Endothelial cell of umbilical vein (primary cell): ENCODE measurements at regions not wholly inside any gene's neighbourhood (a gene's known extent, or its start where the extent isn't known, plus 50 kb on each side); places are given as distances from the start of the nearest gene placed in this dataset.

ENCODE experiments used
- BruUV-seq: library from RNA; stranded (reverse); fragments of 400-500 nt; replicated peaks from 2 replicates; lab custom pipeline; 2021; lab: Mats Ljungman, UMichigan
- CTCF ChIA-PET: fragments of 300-600, 350-600 bp; sonication (Branson Sonifier 250); formaldehyde crosslinking; loops from one replicate; lab custom pipeline; 2021; ENCODE audit warnings: antibody characterized with exemption, inconsistent platforms; lab: Charles Lee
- POLR2A ChIA-PET: fragments of 300-600, 350-600 bp; sonication (Branson Sonifier 250); formaldehyde crosslinking; loops from one replicate; lab custom pipeline; 2021; ENCODE audit warnings: antibody characterized with exemption, inconsistent platforms; lab: Charles Lee
- DNase-seq: peaks from one replicate; pipeline ENCODE4 v3.0.0-alpha.2; 2011; ENCODE audit warnings: low read depth, low spot score
- FAIRE-seq: peaks from 2 replicates; lab custom pipeline; 2011; peaks lifted over from hg19 to GRCh38; lab: Jason Lieb, UNC
- H2AFZ ChIP-seq: 2 replicates; pipeline ENCODE4 v1.6.0; 2012; ENCODE audit warnings: low read depth, low read length, control low read depth, inconsistent platforms
- H3K27ac ChIP-seq: 2 replicates; pipeline ENCODE4 v1.5.1; 2011; ENCODE audit warnings: low read depth, mild to moderate bottlenecking, control low read depth, low read length, moderate library complexity; ENCODE audit not compliant: insufficient read depth
- H3K27me3 ChIP-seq, 2 experiments: 2 replicates each; pipeline versions ENCODE4 v1.6.0 to v1.6.1; 2011; ENCODE audit warnings: low read length in 2 of 2, mixed read lengths in 1 of 2; ENCODE audit not compliant: control insufficient read depth in 2 of 2, insufficient read depth in 2 of 2
- H3K36me3 ChIP-seq, 2 experiments: 2 replicates in 1 of 2; 3 replicates in 1 of 2; pipeline ENCODE4 v1.5.1; 2011; ENCODE audit warnings: low read length in 2 of 2, mild to moderate bottlenecking in 1 of 2, moderate library complexity in 1 of 2; ENCODE audit not compliant: control insufficient read depth in 2 of 2, insufficient read depth in 2 of 2; ENCODE audit errors: extremely low read depth in 1 of 2
- H3K4me1 ChIP-seq: 3 replicates; pipeline ENCODE4 v1.5.1; 2011; ENCODE audit warnings: mild to moderate bottlenecking, low read length; ENCODE audit not compliant: control insufficient read depth, insufficient read depth; ENCODE audit errors: extremely low read depth
- H3K4me2 ChIP-seq: 2 replicates; pipeline ENCODE4 v1.6.1; 2011; ENCODE audit warnings: low read length, control low read depth, mixed read lengths; ENCODE audit not compliant: insufficient read depth
- H3K4me3 ChIP-seq, 3 experiments: fragments of 200-600 bp in 1 of 3; sonication (generic), shearing (Covaris generic) in 1 of 3; replicated peaks in 1 of 3; 2 replicates each; pipeline ENCODE4 v1.5.1; 2011 to 2016; ENCODE audit warnings: control low read depth in 3 of 3, low read length in 3 of 3, mild to moderate bottlenecking in 2 of 3, inconsistent platforms in 1 of 3, low read depth in 1 of 3, moderate library complexity in 1 of 3; ENCODE audit not compliant: insufficient read depth in 1 of 3
- H3K79me2 ChIP-seq: 2 replicates; pipeline ENCODE4 v1.6.0; 2012; ENCODE audit warnings: low read length, inconsistent platforms; ENCODE audit not compliant: control insufficient read depth, insufficient read depth
- H3K9ac ChIP-seq: replicated peaks from 2 replicates; pipeline ENCODE3; 2011; ENCODE audit warnings: low read length, control low read depth; ENCODE audit not compliant: insufficient read depth; ENCODE audit errors: extremely low read depth
- H3K9me1 ChIP-seq: replicated peaks from 3 replicates; pipeline ENCODE4 v1.6.0; 2011; ENCODE audit warnings: mild to moderate bottlenecking, low read length; ENCODE audit not compliant: control insufficient read depth, insufficient read depth; ENCODE audit errors: extremely low read depth
- H3K9me3 ChIP-seq: replicated peaks from 2 replicates; pipeline ENCODE4 v1.5.1; 2012; ENCODE audit warnings: low read length, inconsistent platforms; ENCODE audit not compliant: control insufficient read depth, insufficient read depth
- H4K20me1 ChIP-seq: replicated peaks from 2 replicates; pipeline ENCODE3; 2011; ENCODE audit warnings: mild to moderate bottlenecking, low read length; ENCODE audit not compliant: control insufficient read depth, insufficient read depth; ENCODE audit errors: extremely low read depth
- CTCF ChIP-seq, 2 donors: IDR thresholded peaks; 1 replicate in 1 of 2; 2 replicates in 1 of 2; pipeline ENCODE4 v1.5.1; 2011; ENCODE audit warnings: low read length in 2 of 2, mild to moderate bottlenecking in 2 of 2, moderate library complexity in 2 of 2, control low read depth in 1 of 2, inconsistent platforms in 1 of 2, low read depth in 1 of 2; ENCODE audit not compliant: insufficient read depth in 1 of 2; ENCODE audit errors: extremely low read depth in 1 of 2
- EZH2 ChIP-seq: IDR thresholded peaks from 2 replicates; pipeline ENCODE4 v1.6.1; 2012; ENCODE audit warnings: borderline replicate concordance, low read depth, mild to moderate bottlenecking, moderate library complexity, low read length, inconsistent platforms; ENCODE audit not compliant: severe bottlenecking
- FOS ChIP-seq: IDR thresholded peaks from 2 replicates; pipeline ENCODE4 v1.6.1; 2011; ENCODE audit warnings: mild to moderate bottlenecking, low read length, moderate library complexity, borderline replicate concordance; ENCODE audit not compliant: insufficient read depth
- GATA2 ChIP-seq: IDR thresholded peaks from 2 replicates; pipeline ENCODE4 v1.7.0; 2011; ENCODE audit warnings: low read depth, mild to moderate bottlenecking, moderate library complexity, mixed read lengths, low read length; ENCODE audit not compliant: insufficient read length, insufficient read depth
- JUN ChIP-seq: IDR thresholded peaks from 2 replicates; pipeline ENCODE4 v1.6.1; 2011; ENCODE audit warnings: borderline replicate concordance, low read depth; ENCODE audit not compliant: insufficient read length, insufficient read depth
- MAX ChIP-seq: IDR thresholded peaks from 2 replicates; pipeline ENCODE4 v1.6.1; 2011; ENCODE audit not compliant: insufficient read depth, insufficient read length
- MYC ChIP-seq: IDR thresholded peaks from one replicate; pipeline ENCODE4 v1.6.1; 2011; ENCODE audit warnings: mild to moderate bottlenecking, low read depth, low read length
- POLR2A ChIP-seq: IDR thresholded peaks from 2 replicates; pipeline ENCODE4 v1.6.1; 2012; ENCODE audit warnings: low read depth, mild to moderate bottlenecking, control low read depth, low read length
- POLR2AphosphoS5 ChIP-seq: IDR thresholded peaks from 2 replicates; pipeline ENCODE4 v1.6.1; 2012; ENCODE audit warnings: low read depth, mild to moderate bottlenecking, control low read depth, low read length, moderate library complexity; ENCODE audit not compliant: insufficient read depth
- dilution Hi-C: fragments of 300-500 bp; cut with MboI; formaldehyde crosslinking; loops from one replicate; pipeline ENCODE4 v1.15.0; 2019; ENCODE audit warnings: low sequenced_read_pairs; ENCODE audit not compliant: extremely low pct_ligation_motif_present
- intact Hi-C: fragments of 100-400 bp; cut with micrococcal nuclease; formaldehyde crosslinking; loops from one replicate; pipeline ENCODE4 v1.10.0; 2022

- Histone ChIP-seq H3K79me2 (no peaks in the 10 kb centered on the region), H3K4me1 (peaks cover 5% of the 10 kb centered on the region), H3K9me3 (no peaks in the 10 kb centered on the region), H4K20me1 (no peaks in the 10 kb centered on the region), H3K27me3 (no peaks in the 10 kb centered on the region), H3K27ac (no peak overlapping the region), H3K9ac (no peak overlapping the region), H3K9me1 (no peaks in the 10 kb centered on the region), H3K4me3 (no peak overlapping the region), H3K36me3 (no peaks in the 10 kb centered on the region), H3K4me2 (no peak overlapping the region), H2AFZ (no peak overlapping the region)
- ChIA-PET CTCF (interaction anchor here (1.0 to 1.2 kb wide), 4 partner anchors 58 to 791 kb away, joined by 3 to 10 read pairs (median 4); partner anchors contain the start of gene ITGB8), POLR2A (no interaction called here)
- dilution Hi-C loops (no loop called here), intact Hi-C loops (loop anchor here (2.0 kb wide), 1 partner anchor 60 kb away; no protein-coding TSS in a partner anchor)
- DNase-seq (no peak), FAIRE-seq (no peak)
- no peak for TF ChIP-seq POLR2AphosphoS5
- TF ChIP-seq MAX: no peak
- TF ChIP-seq CTCF (IDR thresholded peaks at IDR 0.05; ENCODE audit: extremely low read depth in 1 of 2, insufficient read depth in 1 of 2, low read depth in 1 of 2, low read length in 2 of 2): no peak
- no peak for TF ChIP-seq POLR2A
- TF ChIP-seq MYC: no peak
- TF ChIP-seq FOS: no peak
- TF ChIP-seq JUN: no peak
- TF ChIP-seq EZH2: no peak
- no peak for TF ChIP-seq GATA2
- BruUV-seq: no TSS peak
Observed at GRCh38 chr7:20539201-20539600, 76.3 kb upstream of the ABCB5 start.
